Stimulated activated CD8-positive, alpha-beta memory T cell treated with anti-CD3 and anti-CD28 coated beads, Interleukin-15, amount 100 ng/mL, for 48 hours (primary cell): ENCODE measurements at regions not wholly inside any gene's neighbourhood (a gene's known extent, or its start where the extent isn't known, plus 50 kb on each side); places are given as distances from the start of the nearest gene placed in this dataset.

Source experiments
- DNase-seq, 2 donors: peaks; one replicate each; pipeline ENCODE4 v3.0.0-alpha.2; 2020; ENCODE audit warnings: low read depth in 2 of 2

GRCh38 chr14:42229976-42230375 is 623.3 kb downstream of the LRFN5 start:
- DNase-seq: no peak

GRCh38 chr14:42229294-42229693 is 622.6 kb downstream of the LRFN5 start:
- DNase-seq: no peak

DNA sequence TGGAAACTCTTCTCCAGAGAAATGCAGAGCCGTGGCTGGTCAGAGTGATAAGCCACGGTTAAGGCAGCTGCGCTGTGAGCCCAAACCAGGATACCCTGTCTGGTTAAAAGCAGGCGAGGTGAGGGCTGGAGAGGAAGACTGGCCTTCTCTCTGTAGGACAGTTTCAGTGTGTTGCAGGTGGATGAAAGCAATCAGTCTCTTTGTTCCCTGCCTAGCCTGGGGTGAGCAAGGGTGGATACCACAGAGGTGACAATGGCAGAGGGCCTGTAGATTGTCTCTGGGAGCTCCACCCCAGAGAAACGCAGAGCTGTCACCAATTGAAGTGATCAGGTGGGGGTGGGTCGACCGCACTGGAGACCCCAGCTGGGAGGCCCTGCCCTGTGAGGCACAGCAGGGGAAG is 621.9 kb downstream of the LRFN5 start:
- DNase-seq: no peak

- DNase-seq: no peak
Observed at GRCh38 chr14:42224053-42224888, 617.6 kb downstream of the LRFN5 start.

DNA sequence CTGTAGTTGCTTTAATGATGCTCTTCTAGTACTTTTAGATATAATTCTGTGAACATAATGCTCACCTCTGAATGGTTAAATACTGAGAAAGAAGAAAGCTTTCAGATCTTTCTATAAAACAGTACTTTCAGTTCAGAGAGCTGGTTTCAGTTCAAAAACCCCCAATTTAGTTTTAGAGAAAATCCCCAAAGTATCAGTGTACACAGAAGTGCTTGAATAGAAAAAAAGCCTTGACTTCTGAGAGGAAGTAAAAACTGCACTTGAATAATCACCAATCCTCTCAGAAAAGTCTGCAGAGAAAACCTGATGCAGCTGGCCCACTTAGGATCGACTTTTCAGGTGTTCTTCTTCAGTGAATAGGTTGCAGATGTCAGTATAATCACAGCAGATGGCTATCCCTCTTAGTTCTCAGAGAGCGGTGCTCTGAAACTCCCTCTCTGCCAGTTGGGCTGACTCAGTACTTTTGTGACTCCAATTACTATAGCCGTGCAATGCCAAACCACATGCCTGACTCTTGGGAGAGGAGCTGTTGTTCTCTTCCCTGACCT is 616.3 kb downstream of the LRFN5 start:
- DNase-seq: no peak

GRCh38 chr14:42214981-42215491 is 608.4 kb downstream of the LRFN5 start:
- no peak for DNase-seq

DNA sequence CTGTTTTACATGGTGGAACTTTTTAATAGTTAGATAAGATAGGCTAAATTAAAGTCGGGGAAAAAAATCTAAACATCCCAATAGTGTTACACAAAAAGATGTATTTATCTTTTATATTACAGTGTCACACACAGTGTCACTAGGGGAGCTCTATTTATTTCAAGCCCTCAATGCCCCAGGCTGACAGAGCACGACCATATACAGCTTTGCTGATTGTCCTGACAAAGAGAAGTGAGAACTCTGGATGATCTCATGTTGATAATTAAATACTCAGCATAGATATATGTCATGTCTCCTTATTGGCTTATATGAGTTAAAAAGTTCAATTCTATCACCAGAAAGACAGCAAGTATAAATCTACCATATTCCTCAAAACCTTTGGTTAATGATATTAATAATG is 594.3 kb downstream of the LRFN5 start:
- DNase-seq: no peak

- DNase-seq: no peak
Observed at GRCh38 chr14:42198010-42198409, 591.3 kb downstream of the LRFN5 start.

- no peak for DNase-seq
Observed at GRCh38 chr14:42192738-42193653, 586.3 kb downstream of the LRFN5 start.

DNA sequence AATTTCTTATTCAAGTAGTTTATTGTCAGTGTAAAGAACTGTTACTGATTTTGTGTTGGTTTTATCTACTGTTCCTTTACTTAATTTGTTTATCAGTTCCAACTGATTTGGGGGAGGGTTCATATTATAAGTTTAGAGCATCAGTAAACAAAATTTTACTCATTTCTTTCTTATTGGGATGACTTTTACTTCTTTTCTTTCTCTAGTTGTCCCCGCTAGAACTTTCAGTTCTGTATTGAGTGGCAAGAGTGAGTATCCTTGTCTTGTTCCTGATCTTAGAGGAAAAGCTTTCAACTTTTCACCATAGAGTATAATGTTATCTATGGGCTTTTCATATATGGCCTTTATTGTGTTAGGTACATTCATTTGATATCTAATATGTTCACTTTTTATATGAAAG is 584.1 kb downstream of the LRFN5 start:
- no peak for DNase-seq

DNA sequence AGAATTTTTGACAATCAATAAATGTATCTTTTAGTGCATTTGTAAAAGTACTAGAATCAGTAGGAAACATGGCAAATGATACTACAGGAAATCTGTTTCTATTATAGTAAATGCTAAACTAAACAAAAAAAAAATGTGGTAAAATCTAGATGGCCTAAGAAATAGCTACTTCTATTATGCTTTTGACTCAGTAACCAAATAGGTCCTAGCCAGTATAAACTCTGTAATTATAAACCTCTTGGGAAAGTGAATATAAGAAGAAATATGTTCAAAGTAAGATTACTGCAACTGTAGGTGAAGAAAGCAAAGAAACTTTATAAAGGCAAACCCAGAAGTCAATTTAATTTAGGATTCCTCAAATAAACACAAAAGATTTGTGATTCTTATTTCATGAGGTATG is 581.2 kb downstream of the LRFN5 start:
- no peak for DNase-seq

GRCh38 chr14:42185718-42186117 is 579.0 kb downstream of the LRFN5 start:
- DNase-seq: no peak

GRCh38 chr14:42174357-42174756 is 567.7 kb downstream of the LRFN5 start:
- DNase-seq: no peak

DNA sequence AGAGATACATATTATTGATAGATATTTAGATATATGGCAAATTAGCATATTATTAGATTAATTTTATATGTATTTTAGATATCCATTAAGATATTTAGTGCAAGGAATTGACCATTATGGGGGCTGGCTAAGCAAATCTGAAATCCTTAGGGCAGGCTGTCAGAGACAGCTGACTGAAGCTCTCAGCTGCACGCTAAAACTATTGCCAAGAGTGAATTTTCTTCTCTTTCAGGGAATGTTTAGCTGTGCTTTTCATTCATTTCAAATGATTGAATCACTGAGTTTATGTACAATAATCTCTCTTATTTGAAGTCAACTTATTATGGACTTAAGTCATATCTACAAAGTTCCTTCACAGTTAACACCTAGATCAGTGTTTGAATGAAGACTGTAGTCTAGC is 566.5 kb downstream of the LRFN5 start:
- DNase-seq: no peak

- no peak for DNase-seq
Observed at GRCh38 chr14:42172304-42172703, 565.6 kb downstream of the LRFN5 start.

DNA sequence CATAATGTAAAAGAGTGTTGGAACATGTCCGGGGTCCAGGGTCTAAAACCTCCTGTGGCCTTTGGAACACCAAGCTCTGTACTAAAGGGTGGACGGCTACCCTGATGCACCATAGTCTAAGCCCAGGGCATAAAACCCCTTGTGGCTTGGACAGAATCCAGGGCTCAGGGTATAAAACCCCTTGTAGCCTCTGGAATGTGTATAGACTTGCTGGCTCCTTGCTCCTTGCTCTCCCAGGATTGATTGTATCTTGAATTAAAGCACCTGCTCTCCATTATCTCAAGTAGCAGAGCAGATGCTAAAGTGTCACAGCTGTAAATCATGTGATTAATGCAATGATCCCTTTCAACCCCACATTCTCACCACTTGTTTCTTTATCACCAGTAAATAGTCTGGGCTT is 556.5 kb downstream of the LRFN5 start:
- DNase-seq: no peak

DNA sequence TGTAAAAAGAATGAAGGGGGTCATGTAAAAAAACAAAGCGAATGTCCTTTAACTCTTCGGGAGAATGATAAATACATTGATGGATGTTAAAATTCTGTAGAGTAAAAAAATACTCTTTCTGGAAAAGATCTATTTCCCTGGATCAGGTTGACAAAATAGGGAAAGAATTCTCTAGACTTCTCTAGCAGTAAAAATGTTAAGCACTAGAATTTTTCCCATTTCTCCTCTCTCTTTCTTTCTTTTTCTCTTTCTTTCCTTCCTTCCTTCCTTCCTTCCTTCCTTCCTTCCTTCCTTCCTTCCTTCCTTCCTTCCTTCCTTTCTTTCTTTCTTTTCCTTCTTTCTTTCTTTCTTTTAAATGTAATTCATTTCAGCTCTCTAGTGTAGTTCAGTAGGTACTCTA is 552.5 kb downstream of the LRFN5 start:
- no peak for DNase-seq

- DNase-seq: no peak
Observed at GRCh38 chr14:42149609-42150261, 543.1 kb downstream of the LRFN5 start.

DNA sequence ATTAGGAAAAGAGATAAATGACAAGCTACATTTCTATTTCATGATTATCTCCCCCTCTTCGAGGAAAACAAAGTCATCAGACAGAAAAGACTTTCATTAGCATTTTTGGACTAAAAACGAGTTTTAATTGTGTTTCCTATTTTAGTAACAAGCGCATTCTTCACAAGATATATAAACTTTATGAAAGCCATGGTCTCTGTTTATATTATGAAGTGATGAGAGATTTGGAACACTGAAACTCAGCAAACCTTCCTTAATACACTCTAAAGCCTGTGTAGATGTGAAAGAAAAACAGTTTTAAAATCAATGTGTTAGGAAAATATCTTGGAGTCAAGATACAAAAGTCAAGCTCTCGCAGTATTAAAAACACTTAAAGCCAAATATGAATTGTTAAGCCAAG is 539.1 kb downstream of the LRFN5 start:
- DNase-seq: no peak

- DNase-seq: no peak
Observed at GRCh38 chr14:42143114-42143513, 536.4 kb downstream of the LRFN5 start.

DNA sequence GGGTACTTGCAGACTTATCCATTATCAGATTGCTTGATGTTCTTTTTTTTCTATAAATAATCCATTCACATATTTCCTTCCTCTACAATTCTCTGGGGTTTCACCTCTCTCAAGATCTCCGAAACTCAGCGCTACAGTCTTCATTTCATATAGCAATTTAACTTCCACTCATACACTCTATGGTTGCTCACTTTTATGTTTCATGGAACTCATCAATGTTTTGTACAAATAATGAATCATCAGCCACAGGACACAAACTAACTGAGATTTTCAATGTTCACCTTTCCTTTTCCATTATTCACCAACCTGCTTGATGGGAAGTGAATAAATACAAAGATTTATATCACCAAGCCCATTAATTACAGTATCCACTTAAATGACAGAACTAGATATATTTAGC is 534.7 kb downstream of the LRFN5 start:
- no peak for DNase-seq

- no peak for DNase-seq
Observed at GRCh38 chr14:42140831-42141279, 534.2 kb downstream of the LRFN5 start.
